IPS-20b (cell line): ENCODE measurements at regions not wholly inside any gene's neighbourhood (a gene's known extent, or its start where the extent isn't known, plus 50 kb on each side); places are given as distances from the start of the nearest gene placed in this dataset.
"Not testable (repeated sequence)": the region's sequence is repeated elsewhere in the genome, so short reads cannot be mapped to it uniquely, and the experiment has no call there.

Source experiments
- H3K27ac ChIP-seq: one replicate; pipeline ENCODE4 v1.5.1; 2013; ENCODE audit warnings: low read length
- H3K27me3 ChIP-seq: 2 replicates; pipeline ENCODE4 v1.6.1; 2013; ENCODE audit warnings: mild to moderate bottlenecking, low read length, inconsistent platforms; ENCODE audit not compliant: insufficient read depth
- H3K36me3 ChIP-seq: 2 replicates; pipeline ENCODE4 v1.6.1; 2013; ENCODE audit warnings: low read depth, mild to moderate bottlenecking, inconsistent platforms, low read length, moderate library complexity; ENCODE audit not compliant: insufficient read depth
- H3K4me1 ChIP-seq: 2 replicates; pipeline ENCODE4 v1.6.1; 2013; ENCODE audit warnings: mild to moderate bottlenecking, control low read depth, inconsistent platforms, low read length, moderate library complexity; ENCODE audit not compliant: insufficient read depth
- H3K4me3 ChIP-seq: 2 replicates; pipeline ENCODE4 v1.5.1; 2013; ENCODE audit warnings: mild to moderate bottlenecking, low read length, inconsistent platforms
- H3K9ac ChIP-seq: 2 replicates; pipeline ENCODE4 v1.6.1; 2013; ENCODE audit warnings: low read depth, mild to moderate bottlenecking, inconsistent platforms, low read length, moderate library complexity
- H3K9me3 ChIP-seq: 2 replicates; pipeline ENCODE4 v1.6.1; 2013; ENCODE audit warnings: mild to moderate bottlenecking, low read depth, low read length, inconsistent platforms; ENCODE audit not compliant: insufficient read depth

DNA sequence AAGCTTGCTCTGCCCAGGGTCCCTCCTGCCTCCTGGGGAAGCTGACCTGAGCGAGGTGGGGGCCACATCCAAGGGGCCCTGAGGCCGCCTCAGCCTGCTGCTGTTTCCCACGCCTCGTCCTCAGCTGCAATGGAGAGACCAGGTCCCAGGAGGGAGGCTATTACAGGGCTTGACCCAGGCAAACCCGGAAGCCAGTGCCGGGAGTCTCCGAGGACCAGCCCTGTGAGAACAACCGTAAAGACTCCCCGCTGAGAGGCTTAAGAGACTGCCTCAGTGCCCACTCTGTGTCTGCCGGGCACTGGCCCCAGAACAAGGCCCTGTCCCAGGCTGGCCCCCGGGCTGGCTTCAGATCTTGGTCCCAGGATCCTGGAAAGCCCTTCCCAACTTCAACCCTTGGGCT is 124.3 kb upstream of the FGF3 start:
- Histone ChIP-seq H3K9ac (no peak overlapping the region), H3K4me3 (no peak overlapping the region), H3K9me3 (no peaks in the 10 kb centered on the region), H3K27me3 (peaks cover 18% of the 10 kb centered on the region), H3K36me3 (no peaks in the 10 kb centered on the region), H3K27ac (no peak overlapping the region), H3K4me1 (peaks cover 8% of the 10 kb centered on the region)

DNA sequence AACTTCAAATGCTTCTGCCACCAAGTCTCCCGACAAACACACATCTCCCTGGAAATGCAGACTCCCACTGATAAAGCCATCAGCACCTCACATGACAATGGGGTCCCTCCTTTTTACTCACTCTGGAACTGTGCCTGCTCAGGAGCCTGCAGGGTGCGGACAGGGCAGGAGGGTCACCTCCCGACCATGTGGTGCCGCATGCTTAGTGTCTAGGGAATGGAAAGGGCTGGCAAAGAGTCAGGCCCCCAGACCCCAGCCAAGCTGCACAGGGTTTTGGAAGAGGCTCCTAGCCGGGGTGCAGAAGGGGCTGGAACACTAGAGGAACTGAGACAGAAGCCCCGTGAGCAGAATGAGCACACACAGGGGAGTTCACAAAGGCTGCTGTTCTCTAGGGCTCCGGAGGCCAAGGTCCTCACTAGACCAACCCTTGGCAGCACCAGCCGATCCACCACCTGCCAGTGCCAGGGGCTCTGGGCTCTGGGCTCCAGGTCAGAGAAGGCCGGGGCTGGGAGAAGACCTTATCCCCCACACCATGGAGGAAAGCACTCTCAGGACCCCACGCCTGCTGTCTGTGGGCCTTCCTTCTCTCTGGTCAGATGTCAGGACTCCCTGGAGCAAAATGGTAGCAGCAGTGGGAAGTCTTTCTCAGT is 125.1 kb upstream of the FGF3 start:
- Histone ChIP-seq H3K27ac (no peak overlapping the region), H3K4me1 (peaks cover 12% of the 10 kb centered on the region), H3K9me3 (no peaks in the 10 kb centered on the region)

DNA sequence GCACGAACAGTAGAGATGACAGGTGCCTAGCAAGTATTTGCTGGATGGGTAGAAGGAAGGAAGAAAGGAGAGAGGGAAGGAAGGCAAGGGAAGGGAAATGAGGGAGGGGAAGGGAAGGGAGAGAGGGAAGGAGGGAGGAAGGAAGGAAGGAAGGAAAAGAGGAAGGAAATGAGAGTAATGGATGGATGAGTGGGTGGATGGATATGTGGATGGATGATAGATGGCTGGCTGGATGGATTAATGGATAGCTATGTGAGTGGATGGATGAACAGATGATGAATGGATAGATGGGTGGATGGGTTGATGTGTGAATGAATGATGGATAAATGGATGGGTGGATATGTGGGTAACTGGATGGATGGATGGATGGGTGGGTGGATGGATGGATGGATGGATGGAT is 125.9 kb upstream of the FGF3 start:
- Histone ChIP-seq H3K27me3 (peaks cover 24% of the 10 kb centered on the region), H3K27ac (no peak overlapping the region), H3K4me3 (no peak overlapping the region), H3K9me3 (no peaks in the 10 kb centered on the region), H3K9ac (no peak overlapping the region), H3K36me3 (no peaks in the 10 kb centered on the region), H3K4me1 (peaks cover 12% of the 10 kb centered on the region)

More for the DNA sequence above, 125.1 kb upstream of the FGF3 start:
- Histone ChIP-seq H3K4me3 (no peak overlapping the region), H3K9ac (no peak overlapping the region), H3K36me3 (no peaks in the 10 kb centered on the region), H3K27me3 (peaks cover 24% of the 10 kb centered on the region)

DNA sequence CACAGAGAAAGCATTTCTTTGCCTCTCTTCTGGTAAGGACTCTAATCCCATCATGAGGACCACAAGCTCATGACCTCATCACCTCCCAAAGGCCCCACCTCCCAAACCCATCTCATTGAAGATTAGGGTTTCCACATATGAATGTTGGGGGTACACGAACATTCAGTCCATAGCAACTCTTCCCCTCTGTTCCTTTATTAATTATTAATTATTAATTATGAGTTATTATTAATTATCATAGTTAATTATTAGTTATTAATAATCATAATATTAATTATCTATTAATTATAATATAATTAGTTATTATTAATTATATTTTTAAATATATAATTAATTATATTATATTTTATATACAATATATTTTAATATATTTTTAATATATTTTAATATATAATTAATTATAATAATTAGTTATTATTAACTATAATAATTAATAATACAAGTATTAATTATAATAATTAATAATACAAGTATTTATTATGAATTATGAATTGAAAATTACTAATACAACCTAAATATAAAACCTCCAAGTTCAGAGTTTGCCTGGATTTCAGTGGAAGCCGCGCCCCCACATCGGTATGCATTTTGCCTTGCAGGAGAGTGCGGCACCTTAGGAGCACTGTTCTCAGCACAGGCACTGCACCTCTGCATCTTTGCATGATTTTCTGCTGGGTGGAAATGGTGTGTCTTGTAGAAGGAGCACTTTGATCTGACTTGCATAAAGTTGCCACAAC is 128.0 kb upstream of the FGF3 start:
- Histone ChIP-seq H3K27ac (no peak overlapping the region), H3K27me3 (peaks cover 24% of the 10 kb centered on the region), H3K9me3 (no peaks in the 10 kb centered on the region), H3K4me3 (no peak overlapping the region), H3K9ac (no peak overlapping the region), H3K4me1 (peaks cover 12% of the 10 kb centered on the region), H3K36me3 (no peaks in the 10 kb centered on the region)

DNA sequence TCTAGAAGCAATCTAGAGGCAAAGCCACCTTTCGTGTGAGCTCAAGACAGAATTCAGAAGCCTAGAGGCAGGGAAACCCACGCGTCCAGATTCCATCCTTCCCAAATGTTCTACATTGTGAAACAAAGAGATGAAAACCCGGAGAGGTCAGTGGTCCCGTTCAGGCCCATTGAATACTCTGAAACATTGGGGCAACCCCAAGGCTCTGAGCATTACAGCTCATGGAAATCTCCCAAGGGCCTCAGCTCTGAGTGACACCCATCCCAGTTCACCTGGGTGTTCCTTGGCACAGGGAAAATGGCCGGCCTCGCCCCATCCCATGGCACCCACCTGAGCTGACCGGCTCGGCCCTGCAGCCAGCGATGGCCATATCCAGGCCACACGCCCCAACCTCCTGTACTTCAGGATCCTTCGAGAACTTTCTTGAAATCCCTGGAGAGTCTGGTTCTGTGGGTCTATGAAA is 128.6 kb upstream of the FGF3 start:
- Histone ChIP-seq H3K27me3 (peaks cover 25% of the 10 kb centered on the region), H3K27ac (no peak overlapping the region), H3K9ac (no peak overlapping the region), H3K36me3 (no peaks in the 10 kb centered on the region), H3K4me3 (no peak overlapping the region), H3K9me3 (no peaks in the 10 kb centered on the region), H3K4me1 (peaks cover 12% of the 10 kb centered on the region)

DNA sequence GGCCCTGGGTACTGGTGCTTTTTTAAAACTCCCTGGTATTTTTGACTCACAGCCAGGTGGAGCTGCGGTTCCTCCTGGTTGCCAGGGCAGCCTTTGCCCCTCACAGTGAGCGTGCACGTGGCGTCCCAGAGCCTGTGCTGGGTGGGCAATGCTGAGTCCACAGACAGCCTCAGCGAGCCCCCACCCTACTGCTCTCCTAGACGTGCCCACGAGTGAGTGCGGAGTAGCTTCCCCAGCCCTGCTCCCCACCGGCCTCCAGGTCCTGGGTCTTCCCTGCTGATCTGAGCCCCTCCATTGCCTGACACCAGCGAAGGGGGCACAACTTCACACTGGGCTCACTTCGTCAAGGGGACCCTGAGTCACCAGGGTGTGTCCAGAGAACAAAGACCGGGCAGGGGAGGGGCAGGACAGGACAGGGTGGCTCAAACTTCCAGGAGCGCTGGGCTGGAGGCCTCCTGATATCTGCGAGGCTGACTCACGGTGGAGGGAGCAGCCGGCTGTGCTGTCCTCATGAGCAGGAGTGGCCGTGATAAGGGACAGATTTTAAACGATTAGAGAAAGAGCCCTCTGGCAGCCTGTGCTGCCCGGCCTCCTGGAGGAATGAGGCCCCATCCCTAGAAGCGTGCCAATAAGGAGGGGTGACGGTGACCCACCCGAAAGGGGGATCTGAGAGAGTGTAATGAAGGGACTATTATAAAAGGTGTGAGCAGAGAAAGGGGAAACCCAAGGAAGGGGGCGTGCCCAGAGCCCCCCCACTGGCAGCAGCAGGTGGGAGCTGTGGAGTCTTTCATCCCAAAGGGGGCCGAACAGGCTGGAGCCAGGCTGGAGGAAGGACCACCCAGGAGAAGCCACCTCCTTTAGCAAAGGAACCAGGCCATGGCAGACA is 129.3 kb upstream of the FGF3 start:
- Histone ChIP-seq H3K36me3 (no peaks in the 10 kb centered on the region), H3K9me3 (no peaks in the 10 kb centered on the region), H3K4me1 (peaks cover 12% of the 10 kb centered on the region), H3K27me3 (peaks cover 29% of the 10 kb centered on the region), H3K4me3 (no peak overlapping the region), H3K27ac (no peak overlapping the region), H3K9ac (no peak overlapping the region)

DNA sequence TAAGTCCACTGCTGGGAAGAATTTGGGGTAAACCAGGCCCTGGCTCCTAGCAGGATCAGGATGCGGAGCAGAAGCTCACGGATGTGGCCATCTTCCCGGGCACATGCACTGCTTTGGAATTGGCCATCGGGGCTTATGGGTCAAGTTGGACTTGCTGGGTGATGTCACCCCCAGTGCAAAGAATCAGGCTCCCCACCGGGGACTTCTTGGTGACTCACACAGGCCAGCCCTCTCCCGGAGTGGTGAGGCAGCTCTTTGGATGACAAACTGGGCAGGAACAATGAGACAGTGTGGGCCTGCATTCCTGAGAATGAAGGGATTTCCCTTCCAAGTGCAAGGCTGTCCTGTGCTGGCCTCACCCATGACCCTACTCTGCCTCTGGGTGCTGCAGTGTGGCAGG is 128.8 kb upstream of the ANO1 start:
- H3K36me3 ChIP-seq: no peaks in the 10 kb centered on the region
- H3K27ac ChIP-seq: no peak overlapping the region
- peaks cover 29% of the 10 kb centered on the region for H3K27me3 ChIP-seq
- no peak overlapping the region for H3K4me3 ChIP-seq
- H3K4me1 ChIP-seq: peaks cover 12% of the 10 kb centered on the region
- no peaks in the 10 kb centered on the region for H3K9me3 ChIP-seq
- no peak overlapping the region for H3K9ac ChIP-seq

DNA sequence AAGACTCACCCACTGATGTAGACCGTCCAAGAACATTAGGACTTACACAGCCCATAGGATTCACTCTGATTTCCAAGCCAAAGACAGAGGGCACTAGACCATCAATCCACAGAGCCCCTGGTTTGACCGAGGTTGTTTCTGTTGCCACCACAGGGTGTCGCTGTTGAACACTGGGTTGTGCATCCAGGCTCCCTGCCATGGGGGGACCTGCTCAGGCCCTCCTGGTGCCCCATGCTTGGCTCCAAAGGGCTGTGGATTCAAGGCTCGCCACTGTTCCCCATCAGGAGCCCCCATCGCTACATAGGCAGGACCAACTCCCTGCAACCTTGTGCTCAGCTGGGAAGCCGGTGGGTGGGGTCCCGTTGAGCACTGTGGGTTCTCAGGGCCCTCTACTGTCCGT is 128.0 kb upstream of the ANO1 start:
- peaks cover 12% of the 10 kb centered on the region for H3K4me1 ChIP-seq
- H3K4me3 ChIP-seq: no peak overlapping the region
- H3K27ac ChIP-seq: no peak overlapping the region
- H3K27me3 ChIP-seq: peaks cover 29% of the 10 kb centered on the region
- H3K9me3 ChIP-seq: no peaks in the 10 kb centered on the region
- no peak overlapping the region for H3K9ac ChIP-seq
- no peaks in the 10 kb centered on the region for H3K36me3 ChIP-seq

DNA sequence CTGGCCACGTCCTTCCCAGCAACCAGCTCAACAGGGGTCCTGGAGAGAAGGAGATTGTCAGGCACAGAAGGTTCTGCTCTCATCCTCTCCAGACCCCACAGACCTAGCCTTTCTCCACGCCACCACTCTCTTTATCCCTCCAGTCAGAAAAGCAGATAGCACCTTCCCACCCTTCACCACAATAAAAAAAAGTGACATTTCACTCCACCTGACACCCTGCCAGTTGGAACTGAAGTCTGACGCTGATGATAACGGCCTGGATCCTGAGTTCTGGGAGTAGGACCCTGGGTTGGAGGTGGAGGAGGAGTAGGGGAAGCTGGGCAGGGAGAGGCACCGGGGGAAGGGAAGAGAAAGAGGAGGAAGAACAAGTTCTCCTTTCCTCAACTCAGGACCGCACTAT is 127.5 kb upstream of the ANO1 start:
- Histone ChIP-seq H3K9ac (no peak overlapping the region), H3K9me3 (no peaks in the 10 kb centered on the region), H3K27me3 (peaks cover 28% of the 10 kb centered on the region), H3K27ac (no peak overlapping the region), H3K4me1 (peaks cover 12% of the 10 kb centered on the region), H3K4me3 (no peak overlapping the region), H3K36me3 (no peaks in the 10 kb centered on the region)

DNA sequence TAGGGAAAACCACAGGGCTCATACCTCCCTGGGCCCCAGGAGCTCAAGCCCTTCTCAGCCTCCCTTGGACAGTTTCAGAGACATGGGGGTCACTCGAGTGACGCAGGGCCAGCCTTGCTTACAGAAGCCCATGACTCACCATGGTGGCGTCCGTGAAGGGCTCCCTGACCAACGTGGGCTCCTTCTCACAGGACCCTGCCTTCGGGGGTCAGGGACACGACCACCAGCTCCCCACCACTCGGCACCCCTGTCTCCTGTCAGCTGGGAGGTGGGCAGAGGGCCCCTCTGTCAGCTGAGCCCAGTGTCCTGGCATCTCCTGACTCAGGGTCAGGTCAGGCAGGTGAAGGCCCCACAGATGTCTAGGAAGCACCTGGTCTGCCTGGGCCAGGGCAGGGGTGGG is 126.3 kb upstream of the ANO1 start:
- Histone ChIP-seq H3K36me3 (no peaks in the 10 kb centered on the region), H3K27me3 (peaks cover 20% of the 10 kb centered on the region), H3K4me1 (peaks cover 9% of the 10 kb centered on the region), H3K9ac (no peak overlapping the region), H3K4me3 (no peak overlapping the region), H3K9me3 (no peaks in the 10 kb centered on the region), H3K27ac (no peak overlapping the region)

DNA sequence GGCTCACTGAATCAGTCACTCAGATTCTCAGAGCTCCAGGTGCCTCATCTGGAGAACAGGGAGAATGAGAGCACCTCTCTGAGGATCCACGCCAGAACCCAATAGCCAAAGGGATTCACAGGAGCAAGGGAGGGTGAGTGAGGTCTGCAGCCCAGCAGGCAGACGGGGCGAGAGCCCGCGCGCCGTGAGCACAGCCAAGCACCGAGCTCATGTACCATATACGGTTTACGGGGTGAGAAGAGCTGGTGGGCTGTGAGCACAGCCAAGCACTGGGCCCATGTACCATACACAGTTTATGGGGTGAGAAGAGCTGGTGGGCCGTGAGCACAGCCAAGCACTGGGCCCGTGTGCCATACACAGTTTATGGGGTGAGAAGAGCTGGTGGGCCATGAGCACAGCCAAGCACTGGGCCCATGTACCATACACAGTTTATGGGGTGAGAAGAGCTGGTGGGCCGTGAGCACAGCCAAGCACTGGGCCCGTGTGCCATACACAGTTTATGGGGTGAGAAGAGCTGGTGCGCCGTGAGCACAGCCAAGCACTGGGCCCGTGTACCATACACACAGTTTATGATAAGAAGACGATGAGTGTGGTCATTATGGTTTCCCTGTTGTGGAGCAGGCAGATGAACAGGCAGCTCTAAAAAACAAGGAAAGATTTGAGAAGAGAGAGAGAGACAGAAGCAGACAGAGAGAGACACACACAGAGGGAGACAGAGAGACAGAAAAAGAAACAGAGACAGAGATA is 125.7 kb upstream of the ANO1 start:
- not testable (repeated sequence) for H3K4me1 ChIP-seq, H3K9me3 ChIP-seq, H3K36me3 ChIP-seq, H3K4me3 ChIP-seq, H3K9ac ChIP-seq, H3K27ac ChIP-seq
- peaks cover 19% of the 10 kb centered on the region for H3K27me3 ChIP-seq
